IMR-90 (cell line): ENCODE measurements at regions not wholly inside any gene's neighbourhood (a gene's known extent, or its start where the extent isn't known, plus 50 kb on each side); places are given as distances from the start of the nearest gene placed in this dataset.

Experiments
- ATAC-seq: fragments of 200-7000 bp; cut with Tn5 transposase; 2 replicates; pipeline ENCODE4 v1.9.1; 2020; ENCODE audit warnings: low read depth, mild to moderate bottlenecking, moderate library complexity
- BruUV-seq: library from RNA; stranded (reverse); fragments of 400-500 nt; replicated peaks from 2 replicates; lab custom pipeline; 2021; lab: Mats Ljungman, UMichigan
- CTCF ChIA-PET: fragments of 300-600 bp; formaldehyde crosslinking; extraction: SDS; loops from one replicate; lab custom pipeline; 2021; ENCODE audit warnings: antibody characterized with exemption; lab: Yijun Ruan, JAX
- POLR2A ChIA-PET: fragments of 300-600 bp; sonication (Branson Sonifier 250); formaldehyde crosslinking; loops from one replicate; lab custom pipeline; 2022; ENCODE audit warnings: antibody characterized with exemption; ENCODE audit not compliant: unreplicated experiment; lab: Charles Lee
- DNase-seq: peaks from one replicate; pipeline ENCODE4 v3.0.0; 2013
- H2AFZ ChIP-seq: replicated peaks from 2 replicates; pipeline ENCODE3; 2013; ENCODE audit warnings: low read length, mild to moderate bottlenecking; ENCODE audit not compliant: poor library complexity
- H2AK5ac ChIP-seq: 2 replicates; pipeline ENCODE4 v1.6.1; 2013; ENCODE audit warnings: low read depth, low read length, inconsistent platforms
- H2AK9ac ChIP-seq: replicated peaks from 2 replicates; pipeline ENCODE3; 2013; ENCODE audit warnings: mild to moderate bottlenecking, low read depth, low read length, moderate library complexity; ENCODE audit not compliant: poor library complexity
- H2BK120ac ChIP-seq: 2 replicates; pipeline ENCODE4 v1.6.1; 2013; ENCODE audit warnings: low read depth, low read length, inconsistent platforms
- H2BK15ac ChIP-seq: 3 replicates; pipeline ENCODE4 v1.6.1; 2013; ENCODE audit warnings: low read depth, low read length, inconsistent platforms
- H2BK20ac ChIP-seq: 2 replicates; pipeline ENCODE4 v1.6.1; 2013; ENCODE audit warnings: low read depth, mild to moderate bottlenecking, inconsistent platforms, low read length, moderate library complexity
- H2BK5ac ChIP-seq: 2 replicates; pipeline ENCODE4 v1.6.1; 2013; ENCODE audit warnings: mild to moderate bottlenecking, low read depth, low read length, inconsistent platforms; ENCODE audit not compliant: poor library complexity, severe bottlenecking
- H3K14ac ChIP-seq: replicated peaks from 2 replicates; pipeline ENCODE4 v1.6.1; 2013; ENCODE audit warnings: low read depth, low read length, inconsistent platforms
- H3K18ac ChIP-seq: 2 replicates; pipeline ENCODE4 v1.6.1; 2013; ENCODE audit warnings: low read depth, low read length, control low read depth
- H3K23ac ChIP-seq: 2 replicates; pipeline ENCODE4 v1.6.1; 2013; ENCODE audit warnings: low read depth, low read length, inconsistent platforms
- H3K27ac ChIP-seq: 2 replicates; pipeline ENCODE4 v1.5.1; 2013; ENCODE audit warnings: mild to moderate bottlenecking, control low read depth, low read length; ENCODE audit not compliant: insufficient read depth
- H3K27me3 ChIP-seq: 2 replicates; pipeline ENCODE4 v1.6.1; 2013; ENCODE audit warnings: low read length; ENCODE audit not compliant: control insufficient read depth, insufficient read depth
- H3K36me3 ChIP-seq: 2 replicates; pipeline ENCODE4 v1.6.1; 2013; ENCODE audit warnings: low read length, mixed read lengths; ENCODE audit not compliant: control insufficient read depth, insufficient read depth
- H3K4ac ChIP-seq: 2 replicates; pipeline ENCODE4 v1.6.1; 2013; ENCODE audit warnings: low read depth, low read length, inconsistent platforms
- H3K4me1 ChIP-seq: 2 replicates; pipeline ENCODE4 v1.6.1; 2013; ENCODE audit warnings: low read length, mixed read lengths; ENCODE audit not compliant: control insufficient read depth, insufficient read depth
- H3K4me2 ChIP-seq: 2 replicates; pipeline ENCODE4 v1.6.1; 2013; ENCODE audit warnings: low read depth, mild to moderate bottlenecking, control low read depth, low read length, moderate library complexity
- H3K4me3 ChIP-seq: 2 replicates; pipeline ENCODE4 v1.5.1; 2013; ENCODE audit warnings: low read depth, mild to moderate bottlenecking, control low read depth, low read length, moderate library complexity; ENCODE audit not compliant: insufficient read depth
- H3K56ac ChIP-seq: 2 replicates; pipeline ENCODE4 v1.6.1; 2013; ENCODE audit warnings: low read length, inconsistent platforms; ENCODE audit not compliant: insufficient read depth; ENCODE audit errors: extremely low read depth
- H3K79me1 ChIP-seq, 2 experiments: 2 replicates each; pipeline ENCODE4 v1.6.1; 2013; ENCODE audit warnings: low read length in 2 of 2, inconsistent platforms in 1 of 2, low read depth in 1 of 2
- H3K9ac ChIP-seq: 2 replicates; pipeline ENCODE4 v1.6.1; 2013; ENCODE audit warnings: low read depth, low read length, control low read depth
- H3K9me1 ChIP-seq: 2 replicates; pipeline ENCODE4 v1.6.1; 2013; ENCODE audit warnings: low read length, inconsistent platforms; ENCODE audit not compliant: insufficient read depth
- H3K9me3 ChIP-seq: 2 replicates; pipeline ENCODE4 v1.6.1; 2013; ENCODE audit warnings: low read length; ENCODE audit not compliant: control insufficient read depth, insufficient read depth
- H4K20me1 ChIP-seq: 2 replicates; pipeline ENCODE4 v1.6.1; 2013; ENCODE audit warnings: low read length, inconsistent platforms; ENCODE audit not compliant: insufficient read depth
- H4K5ac ChIP-seq: 2 replicates; pipeline ENCODE4 v1.6.1; 2013; ENCODE audit warnings: mild to moderate bottlenecking, low read depth, low read length, control low read depth
- H4K8ac ChIP-seq, 2 experiments: 2 replicates each; pipeline ENCODE4 v1.6.1; 2013; ENCODE audit warnings: low read depth in 2 of 2, low read length in 2 of 2, control low read depth in 1 of 2, inconsistent platforms in 1 of 2
- H4K91ac ChIP-seq: 2 replicates; pipeline ENCODE4 v1.6.1; 2013; ENCODE audit warnings: low read depth, low read length, inconsistent platforms; ENCODE audit not compliant: insufficient read depth
- BHLHE40 ChIP-seq: fragments of 150-350 bp; IDR thresholded peaks from 2 replicates; pipeline ENCODE4 v1.6.1; 2016; ENCODE audit warnings: mild to moderate bottlenecking, low read depth, low read length
- CEBPB ChIP-seq: IDR thresholded peaks from 2 replicates; pipeline ENCODE4 v1.6.1; 2012; ENCODE audit warnings: low read depth, low read length, improper control_type of control experiment
- CHD1 ChIP-seq: IDR thresholded peaks from 2 replicates; pipeline ENCODE4 v1.6.1; 2012; ENCODE audit warnings: low read depth, low read length, improper control_type of control experiment
- CTCF ChIP-seq: conservative IDR thresholded peaks from 2 replicates; pipeline ENCODE4 v1.5.1; 2012; ENCODE audit warnings: mild to moderate bottlenecking, low read depth, low read length, improper control_type of control experiment
- ELK1 ChIP-seq: fragments of 150-350 bp; IDR thresholded peaks from 2 replicates; pipeline ENCODE4 v1.6.1; 2016; ENCODE audit warnings: low read depth, mild to moderate bottlenecking, low read length, moderate library complexity, borderline replicate concordance
- FOS ChIP-seq: fragments of 150-350 bp; IDR thresholded peaks from 2 replicates; pipeline ENCODE4 v1.6.1; 2016; ENCODE audit warnings: low read depth, low read length
- MAFK ChIP-seq: IDR thresholded peaks from 2 replicates; pipeline ENCODE4 v1.6.1; 2012; ENCODE audit warnings: low read depth, low read length, improper control_type of control experiment
- MAZ ChIP-seq: IDR thresholded peaks from 2 replicates; pipeline ENCODE4 v1.6.1; 2012; ENCODE audit warnings: low read depth, mild to moderate bottlenecking, low read length, improper control_type of control experiment, moderate library complexity, borderline replicate concordance
- MXI1 ChIP-seq: IDR thresholded peaks from 2 replicates; pipeline ENCODE4 v1.6.1; 2012; ENCODE audit warnings: low read depth, mild to moderate bottlenecking, low read length, moderate library complexity, borderline replicate concordance
- NFE2L2 ChIP-seq: fragments of 150-350 bp; IDR thresholded peaks from 2 replicates; pipeline ENCODE4 v1.6.1; 2016; ENCODE audit warnings: low read depth, mild to moderate bottlenecking, low read length
- POLR2A ChIP-seq: IDR thresholded peaks from 2 replicates; pipeline ENCODE4 v1.6.1; 2012; ENCODE audit warnings: mild to moderate bottlenecking, low read depth, low read length
- RAD21 ChIP-seq: IDR thresholded peaks from 2 replicates; pipeline ENCODE4 v1.6.1; 2012; ENCODE audit warnings: low read length, improper control_type of control experiment
- RCOR1 ChIP-seq: IDR thresholded peaks from 2 replicates; pipeline ENCODE4 v1.6.1; 2012; ENCODE audit warnings: mild to moderate bottlenecking, low read length, improper control_type of control experiment; ENCODE audit not compliant: insufficient replicate concordance
- RFX5 ChIP-seq: IDR thresholded peaks from 2 replicates; pipeline ENCODE4 v1.8.0; 2012; ENCODE audit warnings: low read depth, mild to moderate bottlenecking, low read length, moderate library complexity
- SMC3 ChIP-seq: fragments of 150-350 bp; IDR thresholded peaks from 2 replicates; pipeline ENCODE4 v1.6.1; 2016; ENCODE audit warnings: low read depth, mild to moderate bottlenecking, antibody characterized with exemption, low read length, moderate library complexity
- USF2 ChIP-seq: fragments of 150-350 bp; IDR thresholded peaks from 2 replicates; pipeline ENCODE4 v1.6.1; 2017; ENCODE audit warnings: mild to moderate bottlenecking, antibody characterized with exemption, low read length, low read depth
- dilution Hi-C: fragments of 300-500 bp; cut with HindIII; formaldehyde crosslinking; loops from one replicate; pipeline ENCODE4 v1.14.3; 2018; ENCODE audit warnings: low sequenced_read_pairs; ENCODE audit not compliant: unreplicated experiment
- in situ Hi-C: fragments of 300-500 bp; cut with MboI; formaldehyde crosslinking; loops from 3 replicates; pipeline ENCODE4 v1.14.3; 2019; ENCODE audit warnings: low sequenced_read_pairs, inconsistent platforms, mixed read lengths
- intact Hi-C: fragments of 100-400 bp; cut with micrococcal nuclease; formaldehyde crosslinking; loops from 2 replicates; pipeline ENCODE4 v1.10.0; 2022

GRCh38 chr14:89521988-89522387 is 105.0 kb upstream of the FOXN3 start:
- Histone ChIP-seq H4K8ac (no peak overlapping the region), H4K91ac (no peak overlapping the region), H3K4me1 (peaks cover 7% of the 10 kb centered on the region), H2AFZ (no peak overlapping the region), H3K9ac (no peak overlapping the region), H3K18ac (no peak overlapping the region), H4K5ac (no peak overlapping the region), H2BK120ac (no peak overlapping the region), H3K79me1 (peaks cover 17 to 36% of the 10 kb centered on the region in 2 experiments), H3K4me3 (no peak overlapping the region), H3K4ac (no peak overlapping the region), H2BK5ac (no peak overlapping the region), H2BK15ac (no peak overlapping the region), H3K27ac (no peak overlapping the region), H3K56ac (no peak overlapping the region), H3K23ac (no peak overlapping the region), H4K20me1 (no peaks in the 10 kb centered on the region; the same call in 1 of the 2 replicates), H3K14ac (no peak overlapping the region), H2AK5ac (no peak overlapping the region), H3K36me3 (no peaks in the 10 kb centered on the region), H2BK20ac (no peak overlapping the region), H3K9me3 (peaks cover 3% of the 10 kb centered on the region), H3K27me3 (no peaks in the 10 kb centered on the region), H3K9me1 (peaks cover 14% of the 10 kb centered on the region), H2AK9ac (no peak overlapping the region), H3K4me2 (no peak overlapping the region)
- in situ Hi-C loops = no loop called here
- intact Hi-C loops = no loop called here
- ChIA-PET POLR2A (no interaction called here), CTCF (no interaction called here)
- ATAC-seq = no peak
- dilution Hi-C loops = no loop called here
- TF ChIP-seq CTCF = no peak
- no peak for TF ChIP-seq MAZ
- TF ChIP-seq ELK1 = no peak
- TF ChIP-seq POLR2A = no peak
- TF ChIP-seq USF2 = no peak
- no peak for TF ChIP-seq SMC3
- no peak for TF ChIP-seq FOS
- TF ChIP-seq CEBPB = no peak
- TF ChIP-seq CHD1 = no peak
- no peak for TF ChIP-seq MXI1
- no peak for TF ChIP-seq BHLHE40
- TF ChIP-seq RCOR1 = no peak
- no peak for TF ChIP-seq MAFK
- no peak for TF ChIP-seq RFX5
- TF ChIP-seq NFE2L2 = no peak
- no peak for TF ChIP-seq RAD21
- no peak for DNase-seq
- no TSS peak for BruUV-seq
